ENCODE measurements at regions not wholly inside any gene's neighbourhood (a gene's known extent, or its start where the extent isn't known, plus 50 kb on each side); places are given as distances from the start of the nearest gene placed in this dataset.

DNA sequence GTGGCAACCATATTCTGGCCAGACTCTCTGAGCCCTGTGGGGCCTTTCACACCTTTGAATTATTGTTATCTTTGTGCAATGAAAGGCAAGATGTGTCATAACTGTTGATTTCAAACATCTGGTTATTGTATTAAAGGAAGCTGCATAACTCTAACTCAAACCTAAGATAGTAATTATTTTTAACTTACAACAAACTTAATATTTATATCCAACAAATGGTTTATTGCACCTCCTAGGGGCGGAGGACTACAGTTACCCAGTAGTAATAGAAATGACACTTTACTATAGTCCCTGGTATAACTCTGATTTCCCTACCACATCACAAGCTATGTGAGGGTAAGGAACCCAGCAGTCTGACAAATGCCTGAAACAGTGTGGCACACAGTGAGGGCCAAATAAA lies 363.9 kb upstream of the SUCLG2 start:
- intact Hi-C loops (cut with DNase I; ENCODE audit: low total_unique reads) = no loop called here
- no peak for DNase-seq
- TF ChIP-seq POLR2A (IDR thresholded peaks at IDR 0.05) = no peak
- no peak for TF ChIP-seq EP300 (IDR thresholded peaks at IDR 0.05)
- no peak for TF ChIP-seq POLR2AphosphoS5 (IDR thresholded peaks at IDR 0.05)
- TF ChIP-seq, protein P1, sequence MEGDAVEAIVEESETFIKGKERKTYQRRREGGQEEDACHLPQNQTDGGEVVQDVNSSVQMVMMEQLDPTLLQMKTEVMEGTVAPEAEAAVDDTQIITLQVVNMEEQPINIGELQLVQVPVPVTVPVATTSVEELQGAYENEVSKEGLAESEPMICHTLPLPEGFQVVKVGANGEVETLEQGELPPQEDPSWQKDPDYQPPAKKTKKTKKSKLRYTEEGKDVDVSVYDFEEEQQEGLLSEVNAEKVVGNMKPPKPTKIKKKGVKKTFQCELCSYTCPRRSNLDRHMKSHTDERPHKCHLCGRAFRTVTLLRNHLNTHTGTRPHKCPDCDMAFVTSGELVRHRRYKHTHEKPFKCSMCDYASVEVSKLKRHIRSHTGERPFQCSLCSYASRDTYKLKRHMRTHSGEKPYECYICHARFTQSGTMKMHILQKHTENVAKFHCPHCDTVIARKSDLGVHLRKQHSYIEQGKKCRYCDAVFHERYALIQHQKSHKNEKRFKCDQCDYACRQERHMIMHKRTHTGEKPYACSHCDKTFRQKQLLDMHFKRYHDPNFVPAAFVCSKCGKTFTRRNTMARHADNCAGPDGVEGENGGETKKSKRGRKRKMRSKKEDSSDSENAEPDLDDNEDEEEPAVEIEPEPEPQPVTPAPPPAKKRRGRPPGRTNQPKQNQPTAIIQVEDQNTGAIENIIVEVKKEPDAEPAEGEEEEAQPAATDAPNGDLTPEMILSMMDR (IDR thresholded peaks at IDR 0.05) = no peak
- Histone ChIP-seq H3K4me1 (no peaks in the 10 kb centered on the region), H3K9me3 (no peaks in the 10 kb centered on the region), H3K36me3 (no peaks in the 10 kb centered on the region), H3K4me3 (no peak overlapping the region), H3K27ac (no peak overlapping the region), H3K27me3 (no peaks in the 10 kb centered on the region)
- WGBS, 5 donors = 80 to 94% (median 86%) methylated on average over 1 of the region's 1 CpG

DNA sequence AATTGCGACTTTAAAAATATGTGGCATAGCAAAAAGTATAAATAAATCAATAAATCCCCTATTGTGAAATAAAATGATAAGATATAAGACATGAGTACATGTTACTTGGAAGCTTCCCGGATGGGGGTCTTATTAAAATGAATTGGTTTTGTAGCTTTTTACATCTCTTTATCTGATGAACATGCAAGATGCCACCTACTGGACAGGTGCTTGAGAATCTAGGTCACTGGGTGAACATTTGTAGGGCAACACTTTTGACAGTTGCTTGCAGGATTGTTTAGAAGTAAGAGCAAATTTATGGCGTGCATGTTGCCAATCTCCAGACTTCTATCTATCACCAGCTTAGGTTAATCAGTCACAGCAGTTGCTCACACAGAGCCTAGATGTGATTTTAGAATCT lies 362.7 kb upstream of the SUCLG2 start:
- H3K4me3 ChIP-seq = no peak overlapping the region
- H3K27ac ChIP-seq = no peak overlapping the region
- H3K27me3 ChIP-seq = no peaks in the 10 kb centered on the region
- intact Hi-C loops (cut with DNase I; ENCODE audit: low total_unique reads) = no loop called here
- DNase-seq = no peak
- H3K36me3 ChIP-seq = no peaks in the 10 kb centered on the region
- TF ChIP-seq POLR2AphosphoS5 (IDR thresholded peaks at IDR 0.05) (no peak), POLR2A (IDR thresholded peaks at IDR 0.05) (no peak), EP300 (IDR thresholded peaks at IDR 0.05) (no peak)
- TF ChIP-seq, protein P1 (IDR thresholded peaks at IDR 0.05) = no peak
- no peaks in the 10 kb centered on the region for H3K9me3 ChIP-seq
- 75 to 85% (median 77%) methylated on average over 3 of the region's 3 CpGs for WGBS, 5 donors
- H3K4me1 ChIP-seq = no peaks in the 10 kb centered on the region

DNA sequence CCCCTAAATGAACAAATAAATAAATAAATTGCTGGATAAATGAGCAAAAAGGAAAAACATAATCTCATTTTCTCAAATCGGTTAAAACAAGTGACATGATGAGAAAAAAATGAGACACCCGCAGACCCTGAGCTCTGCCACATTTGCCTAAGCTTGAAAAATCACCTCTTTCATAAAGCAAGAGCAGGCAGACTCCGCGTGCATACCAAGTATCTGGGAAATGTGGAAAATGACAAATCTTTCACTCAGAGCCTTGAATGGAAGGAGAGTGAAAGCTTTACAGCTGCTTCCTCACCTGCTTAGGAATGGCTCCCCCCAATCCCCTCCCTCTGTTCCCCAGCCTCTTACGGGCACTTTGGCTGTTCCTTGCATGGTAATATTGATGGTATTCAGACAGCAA lies 355.5 kb upstream of the SUCLG2 start:
- H3K27me3 ChIP-seq = peaks cover 0 to 39% (median 9%) of the 10 kb centered on the region in 3 donors
- 63 to 79% (median 77%) methylated on average over 5 of the region's 5 CpGs for WGBS, 5 donors
- peaks cover 0 to 15% (median 6%) of the 10 kb centered on the region in 4 donors for H3K4me1 ChIP-seq
- H3K9me3 ChIP-seq = no peaks in the 10 kb centered on the region
- H3K36me3 ChIP-seq = no peaks in the 10 kb centered on the region
- TF ChIP-seq POLR2A (IDR thresholded peaks at IDR 0.05) (no peak), POLR2AphosphoS5 (IDR thresholded peaks at IDR 0.05) (no peak), EP300 (IDR thresholded peaks at IDR 0.05) (no peak)
- TF ChIP-seq, protein P1 (IDR thresholded peaks at IDR 0.05) = no peak
- DNase-seq = no peak
- H3K4me3 ChIP-seq = no peak overlapping the region
- H3K27ac ChIP-seq = no peak overlapping the region
- intact Hi-C loops (cut with DNase I; ENCODE audit: low total_unique reads) = no loop called here

DNA sequence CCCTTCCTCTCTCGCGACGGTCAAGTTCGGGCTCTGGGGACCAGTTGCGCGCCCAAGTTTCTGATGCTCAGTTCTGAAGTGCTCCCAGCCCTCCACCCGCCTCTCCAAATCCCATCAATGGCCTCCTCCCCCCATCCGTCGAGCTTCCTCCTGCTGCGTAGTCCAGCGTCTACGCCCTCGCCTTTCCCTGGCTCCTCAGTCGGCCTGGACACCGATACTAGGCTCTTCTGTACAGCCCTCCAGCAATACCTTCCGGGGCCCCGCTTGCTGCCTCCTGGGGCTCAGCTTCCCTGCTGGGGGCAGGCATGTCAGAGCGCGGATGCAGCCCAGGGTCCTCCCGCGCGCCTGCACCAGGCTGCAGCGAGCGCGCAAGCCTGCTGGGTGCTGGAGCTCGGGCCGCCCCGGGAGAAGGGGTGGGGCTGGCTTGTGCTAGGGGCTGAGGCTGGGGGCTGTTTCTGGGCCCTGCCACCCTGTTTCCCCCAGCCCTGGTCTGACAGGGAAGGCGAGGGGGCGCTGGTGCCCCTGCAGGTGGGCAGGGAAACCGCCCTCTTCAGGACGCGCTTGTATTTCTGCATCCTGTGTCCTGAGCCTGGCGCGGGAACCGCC lies 353.3 kb upstream of the SUCLG2 start:
- H3K27me3 ChIP-seq = peaks cover 0 to 53% (median 9%) of the 10 kb centered on the region in 3 donors
- H3K27ac ChIP-seq = no peak overlapping the region
- H3K4me1 ChIP-seq = peaks cover 0 to 15% (median 6%) of the 10 kb centered on the region in 4 donors
- H3K36me3 ChIP-seq = no peaks in the 10 kb centered on the region
- TF ChIP-seq EP300 (IDR thresholded peaks at IDR 0.05) (no peak), POLR2AphosphoS5 (IDR thresholded peaks at IDR 0.05) (no peak), POLR2A (IDR thresholded peaks at IDR 0.05) (no peak)
- TF ChIP-seq, protein P1 (IDR thresholded peaks at IDR 0.05) = no peak
- WGBS, 5 donors = 3 to 7% (median 4%) methylated on average over 26 to 36 of the region's 36 CpGs
- peak overlapping the region; percentile 30 to 45 (median 38) for H3K4me3 ChIP-seq
- DNase-seq = peak in 1 of 2 donors; percentile 49
- intact Hi-C loops (cut with DNase I; ENCODE audit: low total_unique reads) = no loop called here
- no peaks in the 10 kb centered on the region for H3K9me3 ChIP-seq
